Fibroblast of lung (primary cell): ENCODE measurements at regions not wholly inside any gene's neighbourhood (a gene's known extent, or its start where the extent isn't known, plus 50 kb on each side); places are given as distances from the start of the nearest gene placed in this dataset.

Source experiments
- EZH2 ChIP-seq: IDR thresholded peaks from 2 replicates; pipeline ENCODE4 v1.5.1; 2012; ENCODE audit warnings: low read length, control low read depth, mild to moderate bottlenecking; ENCODE audit errors: missing control alignments
- TF ChIP-seq, protein P1 (sequence below), 2 donors: IDR thresholded peaks in 1 of 2; conservative IDR thresholded peaks in 1 of 2; 1 replicate in 1 of 2; 2 replicates in 1 of 2; pipeline ENCODE4 v1.5.1; 2011 to 2012; ENCODE audit warnings: low read length in 2 of 2, control low read depth in 1 of 2, inconsistent platforms in 1 of 2, low read depth in 1 of 2, mild to moderate bottlenecking in 1 of 2

DNA sequence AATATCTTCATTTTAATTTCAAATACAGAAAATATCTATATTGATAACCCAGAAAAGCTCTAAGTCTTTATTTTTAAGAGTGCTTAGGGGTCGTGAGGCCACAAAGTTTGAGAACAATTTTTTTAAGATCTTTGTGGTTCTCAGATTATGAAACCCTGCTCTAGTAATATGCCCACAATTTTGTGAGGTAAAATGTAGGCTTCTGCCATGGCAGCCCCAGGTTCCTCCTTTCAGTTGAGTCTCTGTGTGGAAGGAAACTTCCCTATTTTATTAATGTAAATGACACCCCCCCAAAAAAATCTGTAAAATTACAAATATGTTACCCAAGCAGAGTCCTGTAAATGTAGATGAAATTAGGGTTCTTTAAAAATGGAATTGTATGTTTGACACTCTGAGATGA lies 600.5 kb downstream of the SATB2 start:
- TF ChIP-seq, protein P1, sequence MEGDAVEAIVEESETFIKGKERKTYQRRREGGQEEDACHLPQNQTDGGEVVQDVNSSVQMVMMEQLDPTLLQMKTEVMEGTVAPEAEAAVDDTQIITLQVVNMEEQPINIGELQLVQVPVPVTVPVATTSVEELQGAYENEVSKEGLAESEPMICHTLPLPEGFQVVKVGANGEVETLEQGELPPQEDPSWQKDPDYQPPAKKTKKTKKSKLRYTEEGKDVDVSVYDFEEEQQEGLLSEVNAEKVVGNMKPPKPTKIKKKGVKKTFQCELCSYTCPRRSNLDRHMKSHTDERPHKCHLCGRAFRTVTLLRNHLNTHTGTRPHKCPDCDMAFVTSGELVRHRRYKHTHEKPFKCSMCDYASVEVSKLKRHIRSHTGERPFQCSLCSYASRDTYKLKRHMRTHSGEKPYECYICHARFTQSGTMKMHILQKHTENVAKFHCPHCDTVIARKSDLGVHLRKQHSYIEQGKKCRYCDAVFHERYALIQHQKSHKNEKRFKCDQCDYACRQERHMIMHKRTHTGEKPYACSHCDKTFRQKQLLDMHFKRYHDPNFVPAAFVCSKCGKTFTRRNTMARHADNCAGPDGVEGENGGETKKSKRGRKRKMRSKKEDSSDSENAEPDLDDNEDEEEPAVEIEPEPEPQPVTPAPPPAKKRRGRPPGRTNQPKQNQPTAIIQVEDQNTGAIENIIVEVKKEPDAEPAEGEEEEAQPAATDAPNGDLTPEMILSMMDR (conservative IDR thresholded peaks at IDR 0.05 in 1 of 2, IDR thresholded peaks at IDR 0.05 in 1 of 2; ENCODE audit: low read depth in 1 of 2, low read length in 2 of 2) = no peak
- no peak for TF ChIP-seq EZH2
